Activated CD8-positive, alpha-beta T cell treated with anti-CD3 and anti-CD28 coated beads for 36 hours (primary cell): ENCODE measurements at regions not wholly inside any gene's neighbourhood (a gene's known extent, or its start where the extent isn't known, plus 50 kb on each side); places are given as distances from the start of the nearest gene placed in this dataset.

Source experiments
- ATAC-seq: fragments of 200-7000 bp; cut with Tn5 transposase; one replicate; pipeline ENCODE4 v1.10.0; 2021; ENCODE audit warnings: mild to moderate bottlenecking, moderate library complexity
- CTCF ChIA-PET: fragments of 350-600 bp; sonication (Branson Sonifier 250); formaldehyde crosslinking; loops from one replicate; lab custom pipeline; 2021; ENCODE audit warnings: antibody characterized with exemption; lab: Charles Lee
- POLR2A ChIA-PET: fragments of 350-600 bp; sonication (Branson Sonifier 250); formaldehyde crosslinking; loops from one replicate; lab custom pipeline; 2021; ENCODE audit warnings: antibody characterized with exemption; lab: Charles Lee
- DNase-seq: peaks from one replicate; pipeline ENCODE4 v3.0.0-alpha.2; 2020
- H3K27ac Mint-ChIP-seq: one replicate; pipeline ENCODE4 v1.8.0; 2021; ENCODE audit warnings: mild to moderate bottlenecking, mixed read lengths
- H3K27me3 Mint-ChIP-seq: one replicate; pipeline ENCODE4 v1.8.0; 2021; ENCODE audit warnings: mixed read lengths
- H3K36me3 Mint-ChIP-seq: one replicate; pipeline ENCODE4 v1.8.0; 2021; ENCODE audit warnings: low read depth, mixed read lengths
- H3K4me1 Mint-ChIP-seq: one replicate; pipeline ENCODE4 v1.8.0; 2021; ENCODE audit warnings: low read depth, mixed read lengths
- H3K4me3 Mint-ChIP-seq: one replicate; pipeline ENCODE4 v1.8.0; 2021; ENCODE audit warnings: mild to moderate bottlenecking, moderate library complexity, mixed read lengths
- H3K9me3 Mint-ChIP-seq: one replicate; pipeline ENCODE4 v1.8.0; 2021; ENCODE audit warnings: mixed read lengths
- CTCF ChIP-seq: fragments of 200-600 bp; IDR thresholded peaks from one replicate; pipeline ENCODE4 v1.8.0; 2022; ENCODE audit warnings: antibody characterized with exemption, mild to moderate bottlenecking
- intact Hi-C: fragments of 100-400 bp; cut with micrococcal nuclease; formaldehyde crosslinking; loops from one replicate; pipeline ENCODE4 v1.10.0; 2022

DNA sequence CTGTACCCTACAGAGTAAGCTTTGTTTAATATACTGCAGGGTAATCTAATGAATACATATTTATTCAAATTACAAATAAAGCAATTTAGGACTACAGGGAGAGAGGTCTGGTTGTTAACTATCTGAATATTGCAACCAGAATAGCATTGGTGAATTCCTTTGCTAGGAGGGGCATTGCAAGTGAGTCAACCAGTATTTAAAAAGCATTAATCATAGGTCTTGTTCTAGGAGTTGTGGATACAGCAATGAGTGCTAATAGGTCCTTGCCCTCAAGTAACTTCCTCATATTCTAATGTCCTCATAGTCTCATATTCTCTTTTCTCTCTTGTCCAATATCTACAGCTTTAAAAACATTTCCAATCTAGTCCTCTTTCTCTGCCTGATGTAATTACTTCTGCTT lies 531.4 kb downstream of the CDH11 start:
- no peaks in the 10 kb centered on the region for H3K27me3 Mint-ChIP-seq
- CTCF ChIA-PET: no interaction called here
- H3K9me3 Mint-ChIP-seq: peaks cover 2% of the 10 kb centered on the region
- H3K4me3 Mint-ChIP-seq: no peak overlapping the region
- no peak overlapping the region for H3K27ac Mint-ChIP-seq
- POLR2A ChIA-PET: no interaction called here
- H3K36me3 Mint-ChIP-seq: no peaks in the 10 kb centered on the region
- H3K4me1 Mint-ChIP-seq: no peaks in the 10 kb centered on the region
- intact Hi-C loops: no loop called here
- no peak for TF ChIP-seq CTCF
- ATAC-seq (no peak), DNase-seq (no peak)

DNA sequence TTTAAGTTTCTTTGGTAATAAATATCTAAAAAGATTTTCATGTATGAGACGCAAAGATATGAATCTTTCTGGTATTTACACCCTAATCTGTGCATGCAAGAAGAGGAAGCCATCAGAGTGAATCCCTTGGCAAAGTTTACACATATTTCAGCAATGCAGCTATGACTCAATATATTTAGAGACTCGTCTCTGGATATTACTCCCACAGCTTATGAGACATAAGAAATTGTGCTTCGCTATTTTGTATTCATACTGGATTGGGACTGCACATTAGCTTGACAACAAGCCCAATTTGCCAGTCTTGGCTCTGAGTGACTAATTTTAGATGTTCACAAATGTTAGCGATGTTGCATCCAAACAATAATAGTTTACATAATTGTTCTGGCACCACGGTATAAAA lies 532.0 kb downstream of the CDH11 start:
- intact Hi-C loops: no loop called here
- CTCF ChIA-PET: no interaction called here

GRCh38 chr16:64586781-64587180 lies 535.1 kb downstream of the CDH11 start:
- no peak for TF ChIP-seq CTCF
- no peaks in the 10 kb centered on the region for H3K27me3 Mint-ChIP-seq

More for the DNA sequence above, 532.0 kb downstream of the CDH11 start:
- Mint-ChIP-seq H3K4me1 (no peaks in the 10 kb centered on the region), H3K9me3 (no peaks in the 10 kb centered on the region), H3K4me3 (no peak overlapping the region), H3K27me3 (no peaks in the 10 kb centered on the region), H3K36me3 (no peaks in the 10 kb centered on the region), H3K27ac (no peak overlapping the region)
- DNase-seq (no peak), ATAC-seq (no peak)
- TF ChIP-seq CTCF: no peak
- POLR2A ChIA-PET: no interaction called here

DNA sequence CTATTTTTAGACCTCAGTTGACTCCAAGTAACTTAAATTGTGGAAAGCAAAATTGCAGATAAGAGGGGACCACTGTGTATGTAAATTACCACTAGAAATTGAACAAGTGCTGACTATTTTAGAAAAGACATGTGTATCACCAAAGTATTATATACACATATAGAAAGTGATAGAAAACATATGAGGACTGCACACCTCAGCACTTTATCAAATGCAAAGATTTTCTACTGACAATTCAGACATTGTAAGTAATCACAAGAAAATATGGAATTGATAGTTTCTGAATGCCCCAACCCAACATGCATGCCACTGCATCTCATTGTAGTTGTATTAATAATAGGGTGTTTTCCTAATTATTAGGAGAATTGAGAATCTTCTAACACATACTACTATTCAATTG lies 536.5 kb downstream of the CDH11 start:
- H3K4me1 Mint-ChIP-seq: no peaks in the 10 kb centered on the region
- no peak for ATAC-seq
- CTCF ChIA-PET: no interaction called here

More at GRCh38 chr16:64586781-64587180, 535.1 kb downstream of the CDH11 start:
- no peak overlapping the region for H3K27ac Mint-ChIP-seq
- H3K4me3 Mint-ChIP-seq: no peak overlapping the region
- ChIA-PET CTCF (no interaction called here), POLR2A (no interaction called here)
- no peak for DNase-seq
- peaks cover 2% of the 10 kb centered on the region for H3K9me3 Mint-ChIP-seq
- H3K36me3 Mint-ChIP-seq: no peaks in the 10 kb centered on the region
- no peaks in the 10 kb centered on the region for H3K4me1 Mint-ChIP-seq
- ATAC-seq: no peak
- intact Hi-C loops: no loop called here

DNA sequence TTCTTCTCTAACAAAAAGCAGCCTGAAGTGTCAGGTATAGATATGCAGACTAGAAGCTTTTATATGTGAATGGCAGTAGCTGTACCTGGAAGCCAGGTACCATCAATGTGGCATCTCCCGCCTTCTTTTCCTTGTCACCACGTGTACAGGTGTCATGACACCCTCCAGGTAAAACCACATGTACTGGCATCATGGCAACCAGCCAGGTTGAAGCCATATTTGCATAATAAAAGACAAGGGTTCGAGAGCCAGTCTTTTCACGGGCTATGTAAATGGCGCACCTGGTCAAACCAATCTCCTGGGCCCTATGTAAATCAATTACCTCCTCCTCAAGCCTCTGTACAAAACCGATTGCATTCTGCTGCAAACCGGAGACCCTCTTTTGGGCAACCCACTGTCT lies 541.3 kb downstream of the CDH11 start:
- Mint-ChIP-seq H3K4me3 (no peak overlapping the region), H3K27ac (no peak overlapping the region), H3K9me3 (peaks cover 4% of the 10 kb centered on the region), H3K36me3 (no peaks in the 10 kb centered on the region), H3K27me3 (no peaks in the 10 kb centered on the region), H3K4me1 (no peaks in the 10 kb centered on the region)
- no peak for ATAC-seq
- ChIA-PET POLR2A (no interaction called here), CTCF (no interaction called here)
- DNase-seq: no peak
- intact Hi-C loops: no loop called here
- TF ChIP-seq CTCF: no peak

More for the DNA sequence above, 536.5 kb downstream of the CDH11 start:
- Mint-ChIP-seq H3K9me3 (peaks cover 4% of the 10 kb centered on the region), H3K4me3 (no peak overlapping the region), H3K36me3 (no peaks in the 10 kb centered on the region), H3K27me3 (no peaks in the 10 kb centered on the region), H3K27ac (no peak overlapping the region)
- no peak for TF ChIP-seq CTCF
- POLR2A ChIA-PET: no interaction called here
- no peak for DNase-seq
- intact Hi-C loops: no loop called here
